ENCODE measurements at regions not wholly inside any gene's neighbourhood (a gene's known extent, or its start where the extent isn't known, plus 50 kb on each side); places are given as distances from the start of the nearest gene placed in this dataset.
A peak's percentile ranks its signal among the peaks of the same experiment; 100 is the strongest.

GRCh38 chr17:72558971-72559476 is 438.2 kb downstream of the SOX9 start:
- ATAC-seq (no peak), DNase-seq (ENCODE audit: low read depth in 1 of 2, low spot score in 1 of 2) (no peak), FAIRE-seq (no peak)
- Histone ChIP-seq H3K4me1 (peaks cover 56% of the 10 kb centered on the region), H3K9me3 (no peaks in the 10 kb centered on the region), H3K27ac (peak overlapping the region in 1 of 2 experiments; percentile 61; a peak in 3 of 6 replicates), H3K4me2 (no peak overlapping the region), H3K4me3 (no peak overlapping the region)
- TF ChIP-seq BHLHE40 (IDR thresholded peaks at IDR 0.05; ENCODE audit: low read depth, low read length) (no peak), TP53 (CRISPR knock-in tag; IDR thresholded peaks at IDR 0.05) (no peak), EP300 (IDR thresholded peaks at IDR 0.05) (no peak)
- WGBS (ENCODE audit: missing lambda C conversion rate): 84% methylated on average over 10 of the region's 10 CpGs
- POLR2A ChIA-PET: interaction anchor here (1.2 to 1.3 kb wide), 2 partner anchors 34 to 166 kb away, joined by 3 read pairs; no protein-coding TSS in a partner anchor
- CTCF ChIA-PET: interaction anchor here (0.8 to 11.4 kb wide), 51 partner anchors 9 to 1916 kb away, joined by 3 to 578 read pairs (median 10); partner anchors contain the start of genes COG1 and SSTR2

GRCh38 chr17:72560303-72561247 is 439.8 kb downstream of the SOX9 start:
- peak; percentile 79 to 87 for ATAC-seq
- Histone ChIP-seq H3K4me2 (peak overlapping the region; percentile 61), H3K4me3 (no peak overlapping the region; the same call in 2 of the 3 replicates), H3K27ac (peak overlapping the region; percentile 69 to 83), H3K9me3 (no peaks in the 10 kb centered on the region), H3K4me1 (peaks cover 51% of the 10 kb centered on the region)
- ChIA-PET CTCF (interaction anchor here (0.6 to 11.4 kb wide), 90 partner anchors 9 to 1918 kb away, joined by 3 to 578 read pairs (median 5); partner anchors contain the start of genes COG1 and SSTR2), POLR2A (interaction anchor here (0.7 to 3.3 kb wide), 9 partner anchors 28 to 629 kb away, joined by 3 to 24 read pairs (median 4); no protein-coding TSS in a partner anchor)
- DNase-seq (ENCODE audit: low read depth in 1 of 2, low spot score in 1 of 2): peak; percentile 87 to 95
- WGBS (ENCODE audit: missing lambda C conversion rate): 13% methylated on average over 21 of the region's 24 CpGs
- FAIRE-seq: peak; percentile 56
- TF ChIP-seq RCOR1 (IDR thresholded peaks at IDR 0.05; ENCODE audit: low read depth, low read length) (peak; percentile 79; the same call in 1 of the 2 replicates), HOXB5 (CRISPR knock-in tag; IDR thresholded peaks at IDR 0.05) (no peak), CEBPB (IDR thresholded peaks at IDR 0.05) (peak in 1 of 2 experiments; percentile 26; a peak in 1 of 4 replicates), RFX5 (IDR thresholded peaks at IDR 0.05) (no peak), USF2 (IDR thresholded peaks at IDR 0.05) (no peak), RNF2 (IDR thresholded peaks at IDR 0.05; ENCODE audit: borderline replicate concordance, low read depth) (no peak), FOXS1 (CRISPR knock-in tag; IDR thresholded peaks at IDR 0.05) (no peak), E2F6 (IDR thresholded peaks at IDR 0.05; ENCODE audit: borderline replicate concordance, low read depth) (0 out of 2 replicates have a peak, but pooled peaks have one; percentile 5), TFCP2L1 (CRISPR knock-in tag; IDR thresholded peaks at IDR 0.05) (peak; percentile 8; the same call in 1 of the 2 replicates), ESRRA (IDR thresholded peaks at IDR 0.05; ENCODE audit: borderline replicate concordance, low read length) (no peak), MAX (IDR thresholded peaks at IDR 0.05) (peak; percentile 77), HES2 (IDR thresholded peaks at IDR 0.05) (no peak), EHF (CRISPR knock-in tag; IDR thresholded peaks at IDR 0.05) (no peak), TP53 (CRISPR knock-in tag; IDR thresholded peaks at IDR 0.05) (no peak), PHF8 (IDR thresholded peaks at IDR 0.05; ENCODE audit: borderline replicate concordance, low read depth) (no peak), EHMT2 (IDR thresholded peaks at IDR 0.05; ENCODE audit: low read depth) (no peak), CBX2 (IDR thresholded peaks at IDR 0.05; ENCODE audit: borderline replicate concordance, low read depth) (no peak), MYC (IDR thresholded peaks at IDR 0.05; ENCODE audit: borderline replicate concordance, low read length) (0 out of 2 replicates have a peak, but pooled peaks have one; percentile 41), CHD2 (IDR thresholded peaks at IDR 0.05; ENCODE audit: low read length, partially characterized antibody) (no peak), NFE2L2 (conservative IDR thresholded peaks at IDR 0.05; ENCODE audit: low read length) (no peak), NR3C1 (IDR thresholded peaks at IDR 0.05) (no peak), SMC3 (IDR thresholded peaks at IDR 0.05) (peak; percentile 91), ELK1 (IDR thresholded peaks at IDR 0.05; ENCODE audit: low read depth, low read length) (no peak), EP300 (IDR thresholded peaks at IDR 0.05) (no peak; a peak in 1 of 5 replicates), RAD21 (conservative IDR thresholded peaks at IDR 0.05 in 1 of 2, IDR thresholded peaks at IDR 0.05 in 1 of 2) (peak; percentile 99)
- TF ChIP-seq, protein P1, sequence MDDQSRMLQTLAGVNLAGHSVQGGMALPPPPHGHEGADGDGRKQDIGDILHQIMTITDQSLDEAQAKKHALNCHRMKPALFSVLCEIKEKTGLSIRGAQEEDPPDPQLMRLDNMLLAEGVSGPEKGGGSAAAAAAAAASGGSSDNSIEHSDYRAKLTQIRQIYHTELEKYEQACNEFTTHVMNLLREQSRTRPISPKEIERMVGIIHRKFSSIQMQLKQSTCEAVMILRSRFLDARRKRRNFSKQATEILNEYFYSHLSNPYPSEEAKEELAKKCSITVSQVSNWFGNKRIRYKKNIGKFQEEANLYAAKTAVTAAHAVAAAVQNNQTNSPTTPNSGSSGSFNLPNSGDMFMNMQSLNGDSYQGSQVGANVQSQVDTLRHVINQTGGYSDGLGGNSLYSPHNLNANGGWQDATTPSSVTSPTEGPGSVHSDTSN (IDR thresholded peaks at IDR 0.05): no peak
- TF ChIP-seq, protein P2, sequence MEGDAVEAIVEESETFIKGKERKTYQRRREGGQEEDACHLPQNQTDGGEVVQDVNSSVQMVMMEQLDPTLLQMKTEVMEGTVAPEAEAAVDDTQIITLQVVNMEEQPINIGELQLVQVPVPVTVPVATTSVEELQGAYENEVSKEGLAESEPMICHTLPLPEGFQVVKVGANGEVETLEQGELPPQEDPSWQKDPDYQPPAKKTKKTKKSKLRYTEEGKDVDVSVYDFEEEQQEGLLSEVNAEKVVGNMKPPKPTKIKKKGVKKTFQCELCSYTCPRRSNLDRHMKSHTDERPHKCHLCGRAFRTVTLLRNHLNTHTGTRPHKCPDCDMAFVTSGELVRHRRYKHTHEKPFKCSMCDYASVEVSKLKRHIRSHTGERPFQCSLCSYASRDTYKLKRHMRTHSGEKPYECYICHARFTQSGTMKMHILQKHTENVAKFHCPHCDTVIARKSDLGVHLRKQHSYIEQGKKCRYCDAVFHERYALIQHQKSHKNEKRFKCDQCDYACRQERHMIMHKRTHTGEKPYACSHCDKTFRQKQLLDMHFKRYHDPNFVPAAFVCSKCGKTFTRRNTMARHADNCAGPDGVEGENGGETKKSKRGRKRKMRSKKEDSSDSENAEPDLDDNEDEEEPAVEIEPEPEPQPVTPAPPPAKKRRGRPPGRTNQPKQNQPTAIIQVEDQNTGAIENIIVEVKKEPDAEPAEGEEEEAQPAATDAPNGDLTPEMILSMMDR (IDR thresholded peaks at IDR 0.05): peak; percentile 98
